ENCODE measurements at regions not wholly inside any gene's neighbourhood (a gene's known extent, or its start where the extent isn't known, plus 50 kb on each side); places are given as distances from the start of the nearest gene placed in this dataset.
"Not testable (repeated sequence)": the region's sequence is repeated elsewhere in the genome, so short reads cannot be mapped to it uniquely, and the experiment has no call there.

- no peak for DNase-seq (ENCODE audit: low read depth)
Measured at GRCh38 chr14:22112004-22112403, 438.4 kb upstream of the OR4E1 start.

GRCh38 chr14:22107753-22108152 lies 434.1 kb upstream of the OR4E1 start:
- no peak for DNase-seq (ENCODE audit: low read depth)

DNA sequence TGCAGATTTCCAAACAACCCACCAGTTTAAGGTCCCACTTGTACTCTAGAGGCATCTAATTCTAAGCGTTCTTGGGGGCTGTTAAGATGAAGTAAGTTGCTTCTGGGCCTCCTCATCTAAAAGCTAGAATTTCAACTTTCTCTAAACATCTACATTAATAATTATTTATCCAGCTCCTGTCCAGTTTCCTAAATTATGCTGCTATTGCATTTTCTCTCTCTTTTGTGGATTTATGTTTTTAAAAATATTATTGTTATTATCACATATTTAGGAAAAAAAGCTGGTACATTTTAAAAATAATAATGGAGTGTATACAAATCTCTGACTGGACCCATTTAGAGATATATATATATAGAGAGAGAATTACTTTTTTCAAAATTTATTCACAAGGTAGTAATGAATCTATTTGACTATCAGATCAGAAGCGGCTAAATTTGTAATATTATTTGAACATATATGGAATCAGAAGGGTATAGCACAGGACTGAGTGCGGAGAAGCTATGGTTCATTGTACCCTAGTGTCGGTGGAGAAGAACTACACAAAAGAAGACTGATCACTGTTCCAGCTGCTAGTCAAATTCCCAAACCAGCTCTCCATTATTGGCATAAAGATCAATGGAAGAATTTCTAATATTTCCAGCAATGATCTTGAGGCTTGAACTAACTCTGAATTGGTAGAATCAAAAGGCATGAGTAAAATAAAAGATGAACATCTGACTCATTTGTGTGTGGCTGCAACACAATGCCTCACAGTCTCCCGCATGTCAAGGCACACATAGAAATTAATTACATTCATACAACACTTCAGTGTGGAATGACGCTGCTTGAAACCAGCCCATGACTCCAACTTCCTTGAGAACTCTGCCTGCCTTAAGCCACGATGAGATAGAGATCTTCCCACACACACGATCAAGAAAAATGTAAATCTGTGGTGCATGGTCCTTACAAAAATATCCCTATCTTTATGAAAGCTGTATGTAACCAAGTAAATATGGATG lies 433.4 kb upstream of the OR4E1 start:
- no peak for DNase-seq (ENCODE audit: low read depth)

GRCh38 chr14:22105624-22106006 lies 432.0 kb upstream of the OR4E1 start:
- no peak for DNase-seq (ENCODE audit: low read depth)

GRCh38 chr14:22105006-22105623 lies 431.5 kb upstream of the OR4E1 start:
- no peak for DNase-seq (ENCODE audit: low read depth)

DNA sequence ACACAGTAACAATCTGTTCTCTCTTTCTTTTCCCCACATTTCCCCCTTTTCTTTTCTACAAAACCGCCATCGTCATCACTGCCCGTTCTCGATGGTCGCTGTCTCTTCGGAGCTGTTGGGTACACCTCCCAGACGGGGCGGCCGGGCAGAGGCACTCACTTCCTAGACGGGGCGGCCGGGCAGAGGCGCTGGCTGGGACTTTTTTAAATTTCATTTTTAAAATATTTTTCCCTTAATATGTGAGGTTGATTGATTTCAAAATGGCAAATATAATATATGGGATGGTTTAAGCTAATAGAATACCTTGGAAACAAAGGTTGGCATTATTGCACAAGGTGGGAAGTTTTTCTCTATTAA lies 427.1 kb upstream of the OR4E1 start:
- not testable (repeated sequence) for DNase-seq (ENCODE audit: low read depth)

DNA sequence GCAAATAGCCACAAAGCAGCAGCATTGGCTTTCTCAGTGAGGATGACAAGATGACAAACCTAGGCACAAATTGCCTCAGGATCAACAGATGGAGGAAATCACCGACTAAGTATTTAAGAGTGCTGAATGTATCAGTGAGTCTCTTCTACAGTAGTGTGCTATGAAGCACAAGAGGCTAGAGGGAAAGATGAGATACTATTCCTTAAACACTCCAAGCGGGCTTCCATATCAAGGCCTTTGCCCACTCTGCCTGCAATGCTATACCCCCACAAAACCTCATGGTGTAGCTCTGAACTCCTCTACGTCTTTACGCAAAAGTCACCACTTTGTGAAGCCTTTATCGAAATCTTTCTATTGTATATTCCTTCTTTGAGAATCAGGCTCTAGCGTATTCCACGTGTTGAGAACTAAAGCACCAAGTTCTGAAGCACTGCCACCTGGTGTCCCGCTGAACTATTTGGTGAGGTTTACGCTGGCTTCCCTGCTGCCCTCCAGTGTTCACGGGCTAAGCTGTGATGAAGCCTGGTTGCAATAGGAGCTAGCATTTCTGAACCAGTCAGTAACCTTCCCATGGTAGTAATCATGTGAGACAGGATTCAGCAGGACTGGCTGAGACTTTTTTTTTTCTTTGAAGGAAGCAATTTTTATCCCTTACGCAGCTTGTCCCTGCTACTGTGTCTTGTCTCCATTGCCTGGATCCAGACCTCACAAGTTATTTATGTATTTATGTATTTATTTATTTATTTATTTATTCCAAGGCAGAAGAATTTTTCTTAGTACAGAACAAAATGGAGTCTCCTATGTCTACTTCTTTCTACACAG lies 426.5 kb upstream of the OR4E1 start:
- DNase-seq (ENCODE audit: low read depth), result peak; percentile 23

GRCh38 chr14:22098435-22098834 lies 424.8 kb upstream of the OR4E1 start:
- no peak for DNase-seq (ENCODE audit: low read depth)

DNA sequence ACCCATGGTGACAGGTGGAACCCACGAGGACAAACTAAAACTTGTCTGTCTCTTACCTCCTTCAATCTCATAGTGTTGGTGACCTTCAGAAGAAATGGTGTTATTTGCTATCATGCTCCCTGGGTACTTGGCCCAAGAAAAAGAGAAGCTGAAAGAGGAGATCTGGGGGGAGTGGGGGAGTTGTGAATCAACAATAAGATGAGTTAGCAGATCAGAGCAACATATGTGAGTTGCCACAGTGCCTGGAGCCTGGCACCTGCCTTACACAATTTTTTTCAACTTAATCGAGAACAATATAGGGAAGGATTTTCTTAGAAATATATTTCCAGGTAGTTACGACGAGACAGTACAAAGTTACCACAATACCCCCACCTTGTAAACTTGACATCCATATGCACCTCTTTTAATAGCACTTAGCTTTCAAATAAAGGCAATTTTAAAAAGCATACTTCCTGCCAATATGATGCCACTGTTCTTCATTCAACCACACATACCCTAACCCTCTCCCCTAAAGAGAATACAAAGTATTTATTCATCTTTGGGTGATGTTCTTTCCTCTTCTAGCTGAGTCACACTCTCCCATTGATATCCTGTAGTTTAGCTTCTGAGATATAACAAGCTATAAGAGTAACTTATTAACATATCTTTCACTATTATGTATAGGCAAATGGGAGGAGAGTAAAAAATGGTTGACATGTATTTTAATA lies 424.1 kb upstream of the OR4E1 start:
- no peak for DNase-seq (ENCODE audit: low read depth)

GRCh38 chr14:22097072-22097471 lies 423.5 kb upstream of the OR4E1 start:
- no peak for DNase-seq (ENCODE audit: low read depth)

GRCh38 chr14:22096514-22096895 lies 422.9 kb upstream of the OR4E1 start:
- DNase-seq (ENCODE audit: low read depth), result no peak

GRCh38 chr14:22095860-22096513 lies 422.4 kb upstream of the OR4E1 start:
- DNase-seq (ENCODE audit: low read depth), result no peak

GRCh38 chr14:22089940-22090339 lies 416.3 kb upstream of the OR4E1 start:
- no peak for DNase-seq (ENCODE audit: low read depth)

DNA sequence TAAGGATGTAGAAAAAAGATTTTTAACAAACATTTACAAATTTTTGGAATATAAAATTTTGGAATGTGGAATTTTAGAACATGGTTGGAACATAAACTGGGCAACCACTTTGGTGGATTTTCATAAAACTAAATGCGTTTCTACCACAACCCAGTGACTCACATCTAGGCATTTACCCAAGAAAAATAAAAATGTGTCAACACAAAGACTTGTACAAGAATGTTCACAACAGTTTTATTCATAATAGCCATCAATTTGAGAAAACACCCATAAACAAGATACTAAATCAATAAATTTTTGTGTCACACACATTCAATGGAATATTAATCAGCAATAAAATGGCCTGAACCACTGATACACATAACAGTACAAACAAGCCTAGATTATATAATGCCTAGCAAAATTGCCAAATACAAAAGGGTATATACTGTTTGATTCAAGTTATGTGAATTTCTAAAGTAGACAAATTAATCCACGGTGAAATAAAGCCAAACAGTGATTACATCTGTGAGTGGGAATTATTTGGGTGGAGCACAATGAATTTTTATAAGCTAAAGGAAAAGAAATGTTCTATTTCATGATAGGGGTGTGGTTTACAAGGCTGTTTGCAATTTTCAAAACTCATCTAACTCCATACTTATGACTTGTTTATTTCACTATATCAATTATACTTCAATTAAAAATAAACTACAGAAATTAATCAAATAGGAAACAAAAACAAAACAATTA lies 415.2 kb upstream of the OR4E1 start:
- peak; percentile 4 for DNase-seq (ENCODE audit: low read depth)

DNA sequence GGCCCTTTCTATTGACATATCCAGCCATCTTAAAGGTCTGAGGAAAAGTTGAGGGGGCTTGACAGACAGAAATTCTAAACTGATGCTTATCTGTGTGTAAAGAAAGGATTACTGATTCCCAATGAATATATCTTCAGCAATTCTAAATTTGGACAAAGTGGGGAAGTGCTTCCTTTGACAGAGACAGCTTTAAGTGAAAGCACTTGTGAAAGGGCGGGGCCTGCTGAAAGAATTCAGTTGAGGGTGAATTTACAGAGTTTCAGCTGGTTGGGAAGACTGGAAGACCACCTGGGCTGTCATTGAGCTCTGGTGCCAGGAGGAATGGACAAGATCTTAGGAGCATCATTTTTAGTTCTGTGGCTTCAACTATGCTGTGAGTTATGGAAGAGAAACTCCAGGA lies 412.5 kb upstream of the OR4E1 start:
- DNase-seq (ENCODE audit: low read depth), result no peak

DNA sequence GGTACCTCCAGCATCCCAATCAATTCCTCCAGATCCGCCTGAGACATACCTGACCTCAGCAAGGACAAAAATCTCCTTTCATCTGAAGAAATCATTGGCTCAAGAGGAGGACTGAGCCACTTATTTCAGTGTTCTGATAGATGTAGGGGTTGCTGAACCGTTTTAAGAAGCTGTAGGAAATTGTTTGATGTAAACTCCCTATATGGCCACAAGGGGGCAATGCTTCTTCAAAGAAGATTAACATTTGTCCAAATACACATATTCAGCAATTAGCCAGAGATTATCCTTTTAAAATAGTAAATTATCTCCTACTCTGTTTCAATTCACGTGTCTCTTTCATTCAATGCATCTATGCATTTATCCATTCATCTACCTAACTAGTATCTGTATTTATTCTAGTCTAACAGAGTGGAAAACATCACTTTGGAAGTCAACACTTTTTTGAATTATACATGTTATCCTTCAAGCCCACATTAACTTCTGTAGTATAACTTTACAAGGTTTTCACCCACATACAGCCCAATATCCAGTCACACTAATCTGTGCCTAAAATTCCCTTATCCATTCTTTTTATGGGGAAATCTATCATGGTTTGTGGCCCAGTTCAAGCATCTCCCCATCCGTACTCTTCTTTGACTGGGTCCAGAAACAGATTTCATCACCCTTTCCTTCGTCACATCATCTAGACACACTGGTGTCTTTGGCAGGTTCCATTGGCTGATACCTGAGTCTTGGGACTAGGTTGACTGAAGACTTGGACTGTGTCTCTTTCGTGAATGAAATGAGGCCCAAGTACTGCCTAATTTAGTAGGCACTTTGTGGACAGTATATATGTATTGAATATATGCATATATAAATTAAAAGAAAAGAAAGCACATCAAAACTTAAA lies 411.0 kb upstream of the OR4E1 start:
- peak; percentile 53 for DNase-seq (ENCODE audit: low read depth)

DNA sequence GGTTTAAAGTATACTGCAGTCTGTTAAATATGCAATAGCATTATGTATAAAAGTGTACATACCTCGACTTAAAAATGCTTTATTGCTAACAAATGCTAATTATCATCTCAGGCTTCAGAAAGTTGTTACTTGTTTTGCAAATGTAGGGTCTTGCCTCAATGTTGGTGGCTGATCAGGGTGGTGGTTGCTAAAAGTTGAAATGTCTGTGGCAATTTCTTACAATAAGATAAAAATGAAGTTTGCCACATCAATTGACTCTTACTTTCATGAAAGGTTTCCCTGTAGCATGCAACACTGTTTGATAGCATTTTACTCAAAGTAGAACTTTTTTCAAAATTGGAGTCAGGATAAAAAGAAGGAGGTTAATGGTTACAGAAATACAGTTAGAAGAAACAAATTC lies 407.7 kb upstream of the OR4E1 start:
- no peak for DNase-seq (ENCODE audit: low read depth)

DNA sequence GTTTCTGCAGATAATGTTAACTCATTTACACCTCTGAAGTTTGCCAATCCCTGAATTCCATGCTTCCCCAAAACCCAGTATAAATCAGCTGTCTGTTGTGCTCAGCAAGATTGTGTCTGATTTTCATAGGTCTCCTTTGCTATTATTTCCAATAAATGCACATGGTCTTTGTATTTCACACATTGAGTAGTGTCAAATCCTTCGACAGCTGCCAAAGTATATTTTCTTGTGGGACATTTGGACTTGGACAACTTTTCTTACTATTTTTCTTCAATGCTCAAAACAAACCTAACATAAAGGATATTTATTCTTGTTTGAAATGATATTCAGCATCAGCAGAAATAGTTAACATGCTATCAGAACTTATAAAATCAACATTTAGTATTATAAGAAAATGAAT lies 406.1 kb upstream of the OR4E1 start:
- no peak for DNase-seq (ENCODE audit: low read depth)

DNA sequence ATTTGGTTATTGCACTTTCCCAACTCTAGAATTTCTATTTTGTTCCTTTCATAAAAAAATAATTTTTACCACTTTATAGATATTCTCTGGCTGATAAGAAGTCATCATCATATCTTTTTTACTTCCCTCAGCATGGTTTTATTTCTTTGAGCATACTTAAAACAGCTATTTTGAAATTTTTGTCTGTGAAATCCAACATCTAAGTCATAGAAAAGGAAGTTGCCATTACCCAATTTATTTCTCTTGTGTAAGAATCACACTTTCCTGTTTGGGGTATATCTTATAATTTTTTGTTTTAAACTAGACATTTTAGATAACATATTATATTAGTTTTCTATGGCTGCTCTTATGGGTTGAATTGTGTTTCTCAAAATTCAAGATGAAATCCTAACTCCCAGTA lies 400.2 kb upstream of the OR4E1 start:
- no peak for DNase-seq (ENCODE audit: low read depth)

Data from myocyte (in vitro differentiated cells).